HepG2 (cell line): ENCODE measurements at regions not wholly inside any gene's neighbourhood (a gene's known extent, or its start where the extent isn't known, plus 50 kb on each side); places are given as distances from the start of the nearest gene placed in this dataset.

Experiments used
- PHF5A ChIP-seq: IDR thresholded peaks from one replicate; pipeline ENCODE4 v1.6.1; 2018; ENCODE audit warnings: low read depth, missing genetic modification reagents; ENCODE audit not compliant: unreplicated experiment
- RARA ChIP-seq: IDR thresholded peaks from 2 replicates; pipeline ENCODE4 v1.6.1; 2016; ENCODE audit warnings: missing genetic modification reagents, missing compliant biosample characterization
- ZBTB10 ChIP-seq: sonication (generic); formaldehyde crosslinking; IDR thresholded peaks from 2 replicates; pipeline ENCODE4 v1.4.0; 2020; ENCODE audit warnings: missing genetic modification reagents, borderline replicate concordance
- ZBTB20 ChIP-seq: sonication (generic); formaldehyde crosslinking; IDR thresholded peaks from 2 replicates; pipeline ENCODE4 v1.8.1; 2023; ENCODE audit warnings: missing genetic modification reagents, low read depth, mild to moderate bottlenecking, borderline replicate concordance
- ZBTB39 ChIP-seq: sonication (generic); formaldehyde crosslinking; IDR thresholded peaks from 2 replicates; pipeline ENCODE4 v1.5.0; 2020; ENCODE audit warnings: missing genetic modification reagents
- ZBTB4 ChIP-seq: sonication (generic); formaldehyde crosslinking; IDR thresholded peaks from 2 replicates; pipeline ENCODE4 v1.4.0; 2020; ENCODE audit warnings: missing genetic modification reagents, mild to moderate bottlenecking, borderline replicate concordance
- ZFX ChIP-seq: sonication (generic); formaldehyde crosslinking; IDR thresholded peaks from 2 replicates; pipeline ENCODE4 v1.4.0; 2020; ENCODE audit warnings: mild to moderate bottlenecking, low read depth, missing genetic modification reagents, moderate library complexity
- ZNF724P ChIP-seq: sonication (generic); formaldehyde crosslinking; IDR thresholded peaks from 2 replicates; pipeline ENCODE4 v1.8.0; 2022; ENCODE audit warnings: missing genetic modification reagents, borderline replicate concordance
- ZNF761 ChIP-seq: sonication (generic); formaldehyde crosslinking; conservative IDR thresholded peaks from 2 replicates; pipeline ENCODE4 v1.4.0; 2020; ENCODE audit warnings: mild to moderate bottlenecking, missing genetic modification reagents

GRCh38 chr5:156019130-156019529 lies 307.8 kb upstream of the SGCD start (continued):
- TF ChIP-seq ZBTB39 (CRISPR knock-in tag) (no peak), ZBTB20 (CRISPR knock-in tag) (no peak), ZBTB4 (CRISPR knock-in tag) (no peak), ZBTB10 (CRISPR knock-in tag) (no peak), ZFX (no peak), RARA (CRISPR knock-in tag) (no peak), PHF5A (no peak), ZNF761 (CRISPR knock-in tag) (no peak), ZNF724P (CRISPR knock-in tag) (no peak)
